ENCODE measurements at regions not wholly inside any gene's neighbourhood (a gene's known extent, or its start where the extent isn't known, plus 50 kb on each side); places are given as distances from the start of the nearest gene placed in this dataset.

- no peak for TF ChIP-seq EZH2 (IDR thresholded peaks at IDR 0.05)
- TF ChIP-seq POLR2AphosphoS5 (IDR thresholded peaks at IDR 0.05; ENCODE audit: borderline replicate concordance, low read depth, low read length), result no peak
- no peak for TF ChIP-seq FOXP2 (optimal IDR thresholded peaks at IDR 0.05; ENCODE audit: control extremely low read depth, extremely low read length, insufficient read depth)
These were observed 517.0 kb upstream of the PPP2R3A start for GRCh38 chr3:135448520-135448919.

Data from SK-N-MC (cell line).